Neuronal stem cell (in vitro differentiated cells): ENCODE measurements at regions not wholly inside any gene's neighbourhood (a gene's known extent, or its start where the extent isn't known, plus 50 kb on each side); places are given as distances from the start of the nearest gene placed in this dataset.

ENCODE experiments used
- DNase-seq: peaks from one replicate; pipeline ENCODE4 v3.0.0-alpha.2; 2013; ENCODE audit warnings: low spot score
- H2AFZ ChIP-seq: one replicate; pipeline ENCODE4 v1.6.1; 2013; ENCODE audit warnings: mild to moderate bottlenecking, low read length, inconsistent platforms
- H2AK5ac ChIP-seq: 2 replicates; pipeline ENCODE4 v1.6.1; 2013; ENCODE audit warnings: low read depth, mild to moderate bottlenecking, inconsistent platforms, low read length, moderate library complexity, mixed read lengths
- H2BK120ac ChIP-seq: 2 replicates; pipeline ENCODE4 v1.6.1; 2013; ENCODE audit warnings: low read depth, mild to moderate bottlenecking, inconsistent platforms, low read length, moderate library complexity, mixed read lengths
- H2BK12ac ChIP-seq: one replicate; pipeline ENCODE4 v1.6.1; 2013; ENCODE audit warnings: low read length, inconsistent platforms
- H2BK15ac ChIP-seq: 2 replicates; pipeline ENCODE4 v1.6.1; 2013; ENCODE audit warnings: mild to moderate bottlenecking, low read length, inconsistent platforms, mixed read lengths
- H2BK5ac ChIP-seq: one replicate; pipeline ENCODE4 v1.6.1; 2013; ENCODE audit warnings: inconsistent platforms, mild to moderate bottlenecking, low read length, moderate library complexity
- H3K14ac ChIP-seq: one replicate; pipeline ENCODE4 v1.6.1; 2013; ENCODE audit warnings: low read length, inconsistent platforms
- H3K18ac ChIP-seq: 2 replicates; pipeline ENCODE4 v1.6.1; 2013; ENCODE audit warnings: low read length, inconsistent platforms
- H3K23ac ChIP-seq: 2 replicates; pipeline ENCODE4 v1.6.1; 2013; ENCODE audit warnings: low read depth, mild to moderate bottlenecking, mixed read lengths, low read length, inconsistent platforms; ENCODE audit not compliant: poor library complexity
- H3K27ac ChIP-seq: replicated peaks from 3 replicates; pipeline ENCODE4 v1.5.1; 2013; ENCODE audit warnings: low read length, inconsistent platforms
- H3K27me3 ChIP-seq, 3 experiments: 2 replicates each; pipeline ENCODE4 v1.6.1; 2013; ENCODE audit warnings: low read length in 3 of 3, mild to moderate bottlenecking in 2 of 3, inconsistent platforms in 1 of 3, low read depth in 1 of 3, mixed read lengths in 1 of 3, moderate library complexity in 1 of 3; ENCODE audit not compliant: control insufficient read depth in 3 of 3, insufficient read depth in 3 of 3
- H3K36me3 ChIP-seq, 2 donors: replicated peaks in 1 of 2; 2 replicates each; pipeline ENCODE4 v1.6.1; 2013; ENCODE audit warnings: low read length in 2 of 2; ENCODE audit not compliant: control insufficient read depth in 2 of 2, insufficient read depth in 2 of 2
- H3K4ac ChIP-seq: 2 replicates; pipeline ENCODE4 v1.6.1; 2013; ENCODE audit warnings: inconsistent platforms, mild to moderate bottlenecking, low read length, moderate library complexity
- H3K4me1 ChIP-seq, 2 donors: 1 replicate in 1 of 2; 2 replicates in 1 of 2; pipeline ENCODE4 v1.6.1; 2013; ENCODE audit warnings: low read length in 2 of 2, low read depth in 1 of 2; ENCODE audit not compliant: control insufficient read depth in 2 of 2, insufficient read depth in 1 of 2
- H3K4me2 ChIP-seq: one replicate; pipeline ENCODE4 v1.6.1; 2013; ENCODE audit warnings: mild to moderate bottlenecking, low read length, inconsistent platforms; ENCODE audit not compliant: insufficient read depth, poor library complexity, severe bottlenecking
- H3K4me3 ChIP-seq, 2 donors: 2 replicates each; pipeline ENCODE4 v1.5.1; 2013; ENCODE audit warnings: low read length in 2 of 2, mild to moderate bottlenecking in 2 of 2, inconsistent platforms in 1 of 2, moderate library complexity in 1 of 2
- H3K79me1 ChIP-seq: one replicate; pipeline ENCODE4 v1.6.1; 2013; ENCODE audit warnings: low read depth, mild to moderate bottlenecking, inconsistent platforms, low read length, moderate library complexity
- H3K9ac ChIP-seq: one replicate; pipeline ENCODE4 v1.6.1; 2013; ENCODE audit warnings: mild to moderate bottlenecking, low read depth, low read length, inconsistent platforms; ENCODE audit not compliant: poor library complexity
- H3K9me3 ChIP-seq, 2 donors: replicated peaks in 1 of 2; 2 replicates each; pipeline versions ENCODE3 to v1.6.1; 2013; ENCODE audit warnings: low read length in 2 of 2, mild to moderate bottlenecking in 2 of 2, inconsistent platforms in 1 of 2, low read depth in 1 of 2, mixed read lengths in 1 of 2, moderate library complexity in 1 of 2; ENCODE audit not compliant: control insufficient read depth in 2 of 2, insufficient read depth in 1 of 2
- H4K8ac ChIP-seq: one replicate; pipeline ENCODE4 v1.6.1; 2013; ENCODE audit warnings: low read depth, mild to moderate bottlenecking, inconsistent platforms, low read length, moderate library complexity
- H4K91ac ChIP-seq: one replicate; pipeline ENCODE4 v1.6.1; 2013; ENCODE audit warnings: low read length, low read depth, mild to moderate bottlenecking, inconsistent platforms; ENCODE audit not compliant: poor library complexity
- WGBS, 2 donors: extraction: QIAGEN DNeasy Blood & Tissue Kit; methylation state at CpG; one replicate each; pipeline ENCODE4 v1.1.7; 2013; ENCODE audit warnings: missing lambda C conversion rate in 2 of 2, mixed read lengths in 1 of 2; ENCODE audit not compliant: insufficient read length in 2 of 2, insufficient replicate concordance in 1 of 2; ENCODE audit errors: extremely low coverage in 2 of 2; 5-methylcytosine and 5-hydroxymethylcytosine counted together

DNA sequence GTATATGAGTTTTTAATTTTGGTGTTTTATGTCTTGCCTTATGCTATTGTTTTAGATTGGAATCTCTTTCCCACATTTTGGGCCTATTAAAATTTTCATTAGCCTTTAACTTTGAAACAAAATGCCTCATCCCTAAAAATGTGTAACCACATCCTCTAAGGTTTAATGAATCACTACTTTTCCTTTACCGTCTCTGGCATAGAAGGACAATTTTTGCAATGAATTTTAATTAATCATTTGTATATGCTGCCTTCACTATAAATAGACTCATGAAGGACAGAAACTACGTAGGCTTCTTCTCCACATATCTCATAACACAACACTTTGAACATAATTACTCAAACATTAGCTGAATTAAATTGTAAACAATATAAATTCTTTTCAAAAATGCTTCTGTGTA, 421.5 kb downstream of the NLGN4X start:
- H3K27me3 ChIP-seq: no peaks in the 10 kb centered on the region
- H3K14ac ChIP-seq: no peak overlapping the region
- H3K9ac ChIP-seq: no peak overlapping the region
- H3K4me3 ChIP-seq: no peak overlapping the region
- no peak overlapping the region for H2AFZ ChIP-seq
- H3K4ac ChIP-seq: no peak overlapping the region
- no peak overlapping the region for H4K91ac ChIP-seq
- WGBS, 2 donors: no CpG with 5 or more reads among the region's 2 CpGs
- no peak overlapping the region for H3K4me2 ChIP-seq
- no peak for DNase-seq
- no peak overlapping the region for H2BK15ac ChIP-seq
- H2BK120ac ChIP-seq: no peak overlapping the region
- no peak overlapping the region for H3K23ac ChIP-seq
- no peaks in the 10 kb centered on the region for H3K4me1 ChIP-seq
- no peak overlapping the region for H3K18ac ChIP-seq
- no peaks in the 10 kb centered on the region for H3K9me3 ChIP-seq
- no peak overlapping the region for H3K27ac ChIP-seq
- no peaks in the 10 kb centered on the region for H3K79me1 ChIP-seq
- no peak overlapping the region for H2BK5ac ChIP-seq
- no peak overlapping the region for H4K8ac ChIP-seq
- H3K36me3 ChIP-seq: no peaks in the 10 kb centered on the region
- no peak overlapping the region for H2AK5ac ChIP-seq
- no peak overlapping the region for H2BK12ac ChIP-seq

DNA sequence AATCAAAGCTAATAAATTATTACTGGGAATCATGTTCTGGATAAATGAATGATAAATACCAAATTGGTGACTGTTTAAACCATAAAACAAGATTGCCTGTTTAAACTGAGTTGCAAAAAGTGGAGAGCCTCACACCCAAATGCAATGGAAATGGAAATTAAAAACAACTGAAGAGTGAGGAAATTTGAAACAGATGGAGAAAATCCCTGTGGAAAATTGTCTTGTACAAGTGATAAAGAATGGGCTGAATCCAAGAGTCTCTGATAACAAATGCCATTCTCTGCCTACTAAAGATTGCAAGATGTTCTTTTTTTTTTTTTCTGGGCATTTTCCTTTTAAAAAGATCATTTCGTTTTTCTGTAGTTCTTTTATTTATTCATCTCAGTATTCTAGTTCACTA, 426.3 kb downstream of the NLGN4X start:
- H3K9ac ChIP-seq: no peak overlapping the region
- no peak overlapping the region for H2BK5ac ChIP-seq
- no peak overlapping the region for H4K91ac ChIP-seq
- H3K23ac ChIP-seq: no peak overlapping the region
- no peak overlapping the region for H3K4me3 ChIP-seq
- no peaks in the 10 kb centered on the region for H3K9me3 ChIP-seq
- H2AK5ac ChIP-seq: no peak overlapping the region
- H3K27me3 ChIP-seq: no peaks in the 10 kb centered on the region
- no peak overlapping the region for H3K18ac ChIP-seq
- no peak overlapping the region for H2AFZ ChIP-seq
- H3K4me2 ChIP-seq: no peak overlapping the region
- no peak overlapping the region for H2BK15ac ChIP-seq
- H2BK12ac ChIP-seq: no peak overlapping the region
- no peak for DNase-seq
- no peak overlapping the region for H2BK120ac ChIP-seq
- H3K27ac ChIP-seq: no peak overlapping the region
- H3K4ac ChIP-seq: no peak overlapping the region
- H4K8ac ChIP-seq: no peak overlapping the region
- WGBS, 2 donors: no CpG with 5 or more reads among the region's 1 CpG
- H3K36me3 ChIP-seq: no peaks in the 10 kb centered on the region
- no peak overlapping the region for H3K14ac ChIP-seq
- H3K79me1 ChIP-seq: no peaks in the 10 kb centered on the region
- H3K4me1 ChIP-seq: no peaks in the 10 kb centered on the region

DNA sequence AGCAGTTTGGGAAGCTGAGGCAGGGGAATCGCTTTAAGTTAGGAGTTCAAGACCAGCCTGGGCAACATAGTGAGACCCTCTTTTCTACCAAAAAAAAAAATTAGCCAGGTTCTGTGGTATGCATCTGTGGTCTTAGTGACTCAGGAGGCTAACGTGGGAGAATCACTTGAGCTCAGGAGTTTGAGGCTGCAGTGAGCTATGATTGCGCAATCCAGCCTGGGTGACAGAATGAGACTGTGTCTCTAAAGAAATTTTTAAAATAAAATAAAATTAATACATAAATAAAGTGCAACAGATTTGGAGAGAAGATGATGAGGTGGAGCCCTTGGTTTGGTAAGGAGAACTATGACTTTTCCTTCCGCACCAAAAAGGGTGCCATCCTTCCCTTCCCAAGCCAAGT, 436.9 kb downstream of the NLGN4X start:
- H3K79me1 ChIP-seq: no peaks in the 10 kb centered on the region
- DNase-seq: no peak
- no peak overlapping the region for H2AFZ ChIP-seq
- no peak overlapping the region for H3K4me2 ChIP-seq
- WGBS, 2 donors: no CpG with 5 or more reads among the region's 4 CpGs
- H3K4me1 ChIP-seq: no peaks in the 10 kb centered on the region
- no peak overlapping the region for H4K91ac ChIP-seq
- no peak overlapping the region for H3K14ac ChIP-seq
- H2BK15ac ChIP-seq: no peak overlapping the region
- no peak overlapping the region for H2BK120ac ChIP-seq
- H3K36me3 ChIP-seq: no peaks in the 10 kb centered on the region
- no peak overlapping the region for H3K9ac ChIP-seq
- H2BK5ac ChIP-seq: no peak overlapping the region
- H3K23ac ChIP-seq: no peak overlapping the region
- no peak overlapping the region for H3K18ac ChIP-seq
- H3K27me3 ChIP-seq: no peaks in the 10 kb centered on the region
- H2BK12ac ChIP-seq: no peak overlapping the region
- H3K27ac ChIP-seq: no peak overlapping the region
- no peak overlapping the region for H3K4ac ChIP-seq
- H2AK5ac ChIP-seq: no peak overlapping the region
- no peak overlapping the region for H3K4me3 ChIP-seq
- H4K8ac ChIP-seq: no peak overlapping the region
- H3K9me3 ChIP-seq: no peaks in the 10 kb centered on the region

DNA sequence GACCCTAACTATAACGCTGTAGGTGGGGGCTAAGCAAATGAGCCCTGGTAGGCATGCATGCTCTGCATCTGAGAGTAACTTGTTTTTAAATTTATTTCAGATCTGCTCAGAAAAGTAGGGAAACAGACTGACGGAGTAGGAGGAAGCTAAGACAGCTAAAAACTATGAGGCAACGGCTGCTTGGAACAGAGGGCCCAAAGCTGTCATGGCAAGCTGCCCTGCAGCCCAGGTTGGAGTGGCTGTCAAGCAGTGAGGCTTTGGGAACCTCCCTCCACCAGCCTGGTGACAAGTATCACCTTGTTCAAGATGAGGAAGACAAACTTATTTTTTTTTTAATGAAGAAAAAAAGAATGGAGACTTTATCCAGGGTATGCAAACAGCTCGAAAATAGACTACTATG, 439.8 kb downstream of the NLGN4X start:
- no peak overlapping the region for H4K8ac ChIP-seq
- H3K79me1 ChIP-seq: no peaks in the 10 kb centered on the region
- no peak overlapping the region for H2AFZ ChIP-seq
- H2BK120ac ChIP-seq: no peak overlapping the region
- no peaks in the 10 kb centered on the region for H3K36me3 ChIP-seq
- H3K14ac ChIP-seq: no peak overlapping the region
- no peak overlapping the region for H2BK5ac ChIP-seq
- H3K27me3 ChIP-seq: no peaks in the 10 kb centered on the region
- no peak overlapping the region for H3K4ac ChIP-seq
- no peak overlapping the region for H2BK12ac ChIP-seq
- no peak overlapping the region for H2BK15ac ChIP-seq
- H3K27ac ChIP-seq: no peak overlapping the region
- no peak overlapping the region for H3K4me2 ChIP-seq
- H3K4me1 ChIP-seq: no peaks in the 10 kb centered on the region
- no peak overlapping the region for H3K23ac ChIP-seq
- H4K91ac ChIP-seq: no peak overlapping the region
- DNase-seq: no peak
- no peak overlapping the region for H3K4me3 ChIP-seq
- no peak overlapping the region for H2AK5ac ChIP-seq
- no peaks in the 10 kb centered on the region for H3K9me3 ChIP-seq
- no peak overlapping the region for H3K9ac ChIP-seq
- WGBS, 2 donors: no CpG with 5 or more reads among the region's 4 CpGs
- H3K18ac ChIP-seq: no peak overlapping the region
